IMR-90 (cell line): ENCODE measurements at regions not wholly inside any gene's neighbourhood (a gene's known extent, or its start where the extent isn't known, plus 50 kb on each side); places are given as distances from the start of the nearest gene placed in this dataset.

ENCODE experiments used
- ATAC-seq: fragments of 200-7000 bp; cut with Tn5 transposase; 2 replicates; pipeline ENCODE4 v1.9.1; 2020; ENCODE audit warnings: low read depth, mild to moderate bottlenecking, moderate library complexity
- BruUV-seq: library from RNA; stranded (reverse); fragments of 400-500 nt; replicated peaks from 2 replicates; lab custom pipeline; 2021; lab: Mats Ljungman, UMichigan
- CTCF ChIA-PET: fragments of 300-600 bp; formaldehyde crosslinking; extraction: SDS; loops from one replicate; lab custom pipeline; 2021; ENCODE audit warnings: antibody characterized with exemption; lab: Yijun Ruan, JAX
- POLR2A ChIA-PET: fragments of 300-600 bp; sonication (Branson Sonifier 250); formaldehyde crosslinking; loops from one replicate; lab custom pipeline; 2022; ENCODE audit warnings: antibody characterized with exemption; ENCODE audit not compliant: unreplicated experiment; lab: Charles Lee
- DNase-seq: peaks from one replicate; pipeline ENCODE4 v3.0.0; 2013
- H2AFZ ChIP-seq: replicated peaks from 2 replicates; pipeline ENCODE3; 2013; ENCODE audit warnings: low read length, mild to moderate bottlenecking; ENCODE audit not compliant: poor library complexity
- H2AK5ac ChIP-seq: 2 replicates; pipeline ENCODE4 v1.6.1; 2013; ENCODE audit warnings: low read depth, low read length, inconsistent platforms
- H2AK9ac ChIP-seq: replicated peaks from 2 replicates; pipeline ENCODE3; 2013; ENCODE audit warnings: mild to moderate bottlenecking, low read depth, low read length, moderate library complexity; ENCODE audit not compliant: poor library complexity
- H2BK120ac ChIP-seq: 2 replicates; pipeline ENCODE4 v1.6.1; 2013; ENCODE audit warnings: low read depth, low read length, inconsistent platforms
- H2BK15ac ChIP-seq: 3 replicates; pipeline ENCODE4 v1.6.1; 2013; ENCODE audit warnings: low read depth, low read length, inconsistent platforms
- H2BK20ac ChIP-seq: 2 replicates; pipeline ENCODE4 v1.6.1; 2013; ENCODE audit warnings: low read depth, mild to moderate bottlenecking, inconsistent platforms, low read length, moderate library complexity
- H2BK5ac ChIP-seq: 2 replicates; pipeline ENCODE4 v1.6.1; 2013; ENCODE audit warnings: mild to moderate bottlenecking, low read depth, low read length, inconsistent platforms; ENCODE audit not compliant: poor library complexity, severe bottlenecking
- H3K14ac ChIP-seq: replicated peaks from 2 replicates; pipeline ENCODE4 v1.6.1; 2013; ENCODE audit warnings: low read depth, low read length, inconsistent platforms
- H3K18ac ChIP-seq: 2 replicates; pipeline ENCODE4 v1.6.1; 2013; ENCODE audit warnings: low read depth, low read length, control low read depth
- H3K23ac ChIP-seq: 2 replicates; pipeline ENCODE4 v1.6.1; 2013; ENCODE audit warnings: low read depth, low read length, inconsistent platforms
- H3K27ac ChIP-seq: 2 replicates; pipeline ENCODE4 v1.5.1; 2013; ENCODE audit warnings: mild to moderate bottlenecking, control low read depth, low read length; ENCODE audit not compliant: insufficient read depth
- H3K27me3 ChIP-seq: 2 replicates; pipeline ENCODE4 v1.6.1; 2013; ENCODE audit warnings: low read length; ENCODE audit not compliant: control insufficient read depth, insufficient read depth
- H3K36me3 ChIP-seq: 2 replicates; pipeline ENCODE4 v1.6.1; 2013; ENCODE audit warnings: low read length, mixed read lengths; ENCODE audit not compliant: control insufficient read depth, insufficient read depth
- H3K4ac ChIP-seq: 2 replicates; pipeline ENCODE4 v1.6.1; 2013; ENCODE audit warnings: low read depth, low read length, inconsistent platforms
- H3K4me1 ChIP-seq: 2 replicates; pipeline ENCODE4 v1.6.1; 2013; ENCODE audit warnings: low read length, mixed read lengths; ENCODE audit not compliant: control insufficient read depth, insufficient read depth
- H3K4me2 ChIP-seq: 2 replicates; pipeline ENCODE4 v1.6.1; 2013; ENCODE audit warnings: low read depth, mild to moderate bottlenecking, control low read depth, low read length, moderate library complexity
- H3K4me3 ChIP-seq: 2 replicates; pipeline ENCODE4 v1.5.1; 2013; ENCODE audit warnings: low read depth, mild to moderate bottlenecking, control low read depth, low read length, moderate library complexity; ENCODE audit not compliant: insufficient read depth
- H3K56ac ChIP-seq: 2 replicates; pipeline ENCODE4 v1.6.1; 2013; ENCODE audit warnings: low read length, inconsistent platforms; ENCODE audit not compliant: insufficient read depth; ENCODE audit errors: extremely low read depth
- H3K79me1 ChIP-seq, 2 experiments: 2 replicates each; pipeline ENCODE4 v1.6.1; 2013; ENCODE audit warnings: low read length in 2 of 2, inconsistent platforms in 1 of 2, low read depth in 1 of 2
- H3K9ac ChIP-seq: 2 replicates; pipeline ENCODE4 v1.6.1; 2013; ENCODE audit warnings: low read depth, low read length, control low read depth
- H3K9me1 ChIP-seq: 2 replicates; pipeline ENCODE4 v1.6.1; 2013; ENCODE audit warnings: low read length, inconsistent platforms; ENCODE audit not compliant: insufficient read depth
- H3K9me3 ChIP-seq: 2 replicates; pipeline ENCODE4 v1.6.1; 2013; ENCODE audit warnings: low read length; ENCODE audit not compliant: control insufficient read depth, insufficient read depth
- H4K20me1 ChIP-seq: 2 replicates; pipeline ENCODE4 v1.6.1; 2013; ENCODE audit warnings: low read length, inconsistent platforms; ENCODE audit not compliant: insufficient read depth
- H4K5ac ChIP-seq: 2 replicates; pipeline ENCODE4 v1.6.1; 2013; ENCODE audit warnings: mild to moderate bottlenecking, low read depth, low read length, control low read depth
- H4K8ac ChIP-seq, 2 experiments: 2 replicates each; pipeline ENCODE4 v1.6.1; 2013; ENCODE audit warnings: low read depth in 2 of 2, low read length in 2 of 2, control low read depth in 1 of 2, inconsistent platforms in 1 of 2
- H4K91ac ChIP-seq: 2 replicates; pipeline ENCODE4 v1.6.1; 2013; ENCODE audit warnings: low read depth, low read length, inconsistent platforms; ENCODE audit not compliant: insufficient read depth
- BHLHE40 ChIP-seq: fragments of 150-350 bp; IDR thresholded peaks from 2 replicates; pipeline ENCODE4 v1.6.1; 2016; ENCODE audit warnings: mild to moderate bottlenecking, low read depth, low read length
- CEBPB ChIP-seq: IDR thresholded peaks from 2 replicates; pipeline ENCODE4 v1.6.1; 2012; ENCODE audit warnings: low read depth, low read length, improper control_type of control experiment
- CHD1 ChIP-seq: IDR thresholded peaks from 2 replicates; pipeline ENCODE4 v1.6.1; 2012; ENCODE audit warnings: low read depth, low read length, improper control_type of control experiment
- FOS ChIP-seq: fragments of 150-350 bp; IDR thresholded peaks from 2 replicates; pipeline ENCODE4 v1.6.1; 2016; ENCODE audit warnings: low read depth, low read length
- MAFK ChIP-seq: IDR thresholded peaks from 2 replicates; pipeline ENCODE4 v1.6.1; 2012; ENCODE audit warnings: low read depth, low read length, improper control_type of control experiment
- MAZ ChIP-seq: IDR thresholded peaks from 2 replicates; pipeline ENCODE4 v1.6.1; 2012; ENCODE audit warnings: low read depth, mild to moderate bottlenecking, low read length, improper control_type of control experiment, moderate library complexity, borderline replicate concordance
- NFE2L2 ChIP-seq: fragments of 150-350 bp; IDR thresholded peaks from 2 replicates; pipeline ENCODE4 v1.6.1; 2016; ENCODE audit warnings: low read depth, mild to moderate bottlenecking, low read length
- POLR2A ChIP-seq: IDR thresholded peaks from 2 replicates; pipeline ENCODE4 v1.6.1; 2012; ENCODE audit warnings: mild to moderate bottlenecking, low read depth, low read length
- RAD21 ChIP-seq: IDR thresholded peaks from 2 replicates; pipeline ENCODE4 v1.6.1; 2012; ENCODE audit warnings: low read length, improper control_type of control experiment
- RCOR1 ChIP-seq: IDR thresholded peaks from 2 replicates; pipeline ENCODE4 v1.6.1; 2012; ENCODE audit warnings: mild to moderate bottlenecking, low read length, improper control_type of control experiment; ENCODE audit not compliant: insufficient replicate concordance
- SMC3 ChIP-seq: fragments of 150-350 bp; IDR thresholded peaks from 2 replicates; pipeline ENCODE4 v1.6.1; 2016; ENCODE audit warnings: low read depth, mild to moderate bottlenecking, antibody characterized with exemption, low read length, moderate library complexity
- WGBS, 2 experiments: methylation state at CpG; one replicate each; pipeline versions ENCODE4 v1.1.5 to v1.1.7; 2013; ENCODE audit warnings: missing lambda C conversion rate in 2 of 2; ENCODE audit not compliant: insufficient read length in 1 of 2; ENCODE audit errors: extremely low coverage in 2 of 2; 5-methylcytosine and 5-hydroxymethylcytosine counted together
- dilution Hi-C: fragments of 300-500 bp; cut with HindIII; formaldehyde crosslinking; loops from one replicate; pipeline ENCODE4 v1.14.3; 2018; ENCODE audit warnings: low sequenced_read_pairs; ENCODE audit not compliant: unreplicated experiment
- in situ Hi-C: fragments of 300-500 bp; cut with MboI; formaldehyde crosslinking; loops from 3 replicates; pipeline ENCODE4 v1.14.3; 2019; ENCODE audit warnings: low sequenced_read_pairs, inconsistent platforms, mixed read lengths
- intact Hi-C: fragments of 100-400 bp; cut with micrococcal nuclease; formaldehyde crosslinking; loops from 2 replicates; pipeline ENCODE4 v1.10.0; 2022
- TF ChIP-seq, protein P1 (sequence below): conservative IDR thresholded peaks from 2 replicates; pipeline ENCODE4 v1.5.1; 2012; ENCODE audit warnings: mild to moderate bottlenecking, low read depth, low read length, improper control_type of control experiment
- TF ChIP-seq, protein P2 (sequence below): fragments of 150-350 bp; IDR thresholded peaks from 2 replicates; pipeline ENCODE4 v1.6.1; 2016; ENCODE audit warnings: low read depth, mild to moderate bottlenecking, low read length, moderate library complexity, borderline replicate concordance
- TF ChIP-seq, protein P3 (sequence below): fragments of 150-350 bp; IDR thresholded peaks from 2 replicates; pipeline ENCODE4 v1.6.1; 2017; ENCODE audit warnings: mild to moderate bottlenecking, antibody characterized with exemption, low read length, low read depth

DNA sequence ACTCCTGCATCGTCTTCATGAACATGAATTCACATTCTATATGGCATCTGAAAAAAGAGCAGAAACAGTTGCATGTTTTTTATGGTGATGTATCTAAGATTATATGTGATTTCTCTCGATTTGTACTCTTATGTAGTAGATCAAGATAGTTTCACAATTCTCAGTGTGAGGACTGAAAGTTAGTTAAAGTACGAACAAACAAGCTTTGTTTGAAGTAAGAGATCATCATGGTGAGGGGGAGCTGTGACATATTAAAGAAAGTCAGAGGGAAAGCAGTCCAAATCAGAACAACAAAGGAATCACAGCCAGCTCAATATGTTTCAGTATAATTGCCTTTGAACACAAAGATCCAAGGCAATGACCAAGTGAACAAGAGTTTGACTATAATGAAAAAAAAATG, 1140.6 kb downstream of the SH3BGRL start:
- CTCF ChIA-PET: no interaction called here
- no peak overlapping the region for H2BK20ac ChIP-seq
- no peaks in the 10 kb centered on the region for H3K27me3 ChIP-seq
- H3K56ac ChIP-seq: no peak overlapping the region
- H3K9me3 ChIP-seq: no peaks in the 10 kb centered on the region
- dilution Hi-C loops: no loop called here
- H3K4ac ChIP-seq: no peak overlapping the region
- no peak overlapping the region for H2AFZ ChIP-seq
- DNase-seq (no peak), ATAC-seq (no peak)
- H3K27ac ChIP-seq: no peak overlapping the region
- H4K20me1 ChIP-seq: no peaks in the 10 kb centered on the region
- H3K9me1 ChIP-seq: no peaks in the 10 kb centered on the region
- no TSS peak for BruUV-seq
- H2AK5ac ChIP-seq: no peak overlapping the region
- H2BK5ac ChIP-seq: no peak overlapping the region
- no peaks in the 10 kb centered on the region for H3K79me1 ChIP-seq
- WGBS, 2 experiments: no CpG with 5 or more reads among the region's 3 CpGs
- H4K5ac ChIP-seq: no peak overlapping the region
- POLR2A ChIA-PET: no interaction called here
- no peak overlapping the region for H4K91ac ChIP-seq
- H3K18ac ChIP-seq: no peak overlapping the region
- intact Hi-C loops: no loop called here
- no peak overlapping the region for H3K4me2 ChIP-seq
- TF ChIP-seq, protein P1, sequence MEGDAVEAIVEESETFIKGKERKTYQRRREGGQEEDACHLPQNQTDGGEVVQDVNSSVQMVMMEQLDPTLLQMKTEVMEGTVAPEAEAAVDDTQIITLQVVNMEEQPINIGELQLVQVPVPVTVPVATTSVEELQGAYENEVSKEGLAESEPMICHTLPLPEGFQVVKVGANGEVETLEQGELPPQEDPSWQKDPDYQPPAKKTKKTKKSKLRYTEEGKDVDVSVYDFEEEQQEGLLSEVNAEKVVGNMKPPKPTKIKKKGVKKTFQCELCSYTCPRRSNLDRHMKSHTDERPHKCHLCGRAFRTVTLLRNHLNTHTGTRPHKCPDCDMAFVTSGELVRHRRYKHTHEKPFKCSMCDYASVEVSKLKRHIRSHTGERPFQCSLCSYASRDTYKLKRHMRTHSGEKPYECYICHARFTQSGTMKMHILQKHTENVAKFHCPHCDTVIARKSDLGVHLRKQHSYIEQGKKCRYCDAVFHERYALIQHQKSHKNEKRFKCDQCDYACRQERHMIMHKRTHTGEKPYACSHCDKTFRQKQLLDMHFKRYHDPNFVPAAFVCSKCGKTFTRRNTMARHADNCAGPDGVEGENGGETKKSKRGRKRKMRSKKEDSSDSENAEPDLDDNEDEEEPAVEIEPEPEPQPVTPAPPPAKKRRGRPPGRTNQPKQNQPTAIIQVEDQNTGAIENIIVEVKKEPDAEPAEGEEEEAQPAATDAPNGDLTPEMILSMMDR: no peak
- TF ChIP-seq RAD21: no peak
- TF ChIP-seq BHLHE40: no peak
- TF ChIP-seq MAFK: no peak
- TF ChIP-seq, protein P2, sequence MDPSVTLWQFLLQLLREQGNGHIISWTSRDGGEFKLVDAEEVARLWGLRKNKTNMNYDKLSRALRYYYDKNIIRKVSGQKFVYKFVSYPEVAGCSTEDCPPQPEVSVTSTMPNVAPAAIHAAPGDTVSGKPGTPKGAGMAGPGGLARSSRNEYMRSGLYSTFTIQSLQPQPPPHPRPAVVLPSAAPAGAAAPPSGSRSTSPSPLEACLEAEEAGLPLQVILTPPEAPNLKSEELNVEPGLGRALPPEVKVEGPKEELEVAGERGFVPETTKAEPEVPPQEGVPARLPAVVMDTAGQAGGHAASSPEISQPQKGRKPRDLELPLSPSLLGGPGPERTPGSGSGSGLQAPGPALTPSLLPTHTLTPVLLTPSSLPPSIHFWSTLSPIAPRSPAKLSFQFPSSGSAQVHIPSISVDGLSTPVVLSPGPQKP: no peak
- TF ChIP-seq NFE2L2: no peak
- no peak for TF ChIP-seq FOS
- TF ChIP-seq MAZ: no peak
- no peak for TF ChIP-seq CHD1
- TF ChIP-seq SMC3: no peak
- no peak for TF ChIP-seq CEBPB
- no peak for TF ChIP-seq POLR2A
- TF ChIP-seq, protein P3, sequence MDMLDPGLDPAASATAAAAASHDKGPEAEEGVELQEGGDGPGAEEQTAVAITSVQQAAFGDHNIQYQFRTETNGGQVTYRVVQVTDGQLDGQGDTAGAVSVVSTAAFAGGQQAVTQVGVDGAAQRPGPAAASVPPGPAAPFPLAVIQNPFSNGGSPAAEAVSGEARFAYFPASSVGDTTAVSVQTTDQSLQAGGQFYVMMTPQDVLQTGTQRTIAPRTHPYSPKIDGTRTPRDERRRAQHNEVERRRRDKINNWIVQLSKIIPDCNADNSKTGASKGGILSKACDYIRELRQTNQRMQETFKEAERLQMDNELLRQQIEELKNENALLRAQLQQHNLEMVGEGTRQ: no peak
- TF ChIP-seq RCOR1: no peak
- no peak overlapping the region for H3K4me3 ChIP-seq
- H2AK9ac ChIP-seq: no peak overlapping the region
- no peak overlapping the region for H3K14ac ChIP-seq
- H3K9ac ChIP-seq: no peak overlapping the region
- no peak overlapping the region for H4K8ac ChIP-seq
- no peak overlapping the region for H3K23ac ChIP-seq
- in situ Hi-C loops: no loop called here
- H2BK120ac ChIP-seq: no peak overlapping the region
- H3K36me3 ChIP-seq: no peaks in the 10 kb centered on the region
- no peaks in the 10 kb centered on the region for H3K4me1 ChIP-seq
- no peak overlapping the region for H2BK15ac ChIP-seq
